ENCODE measurements at regions not wholly inside any gene's neighbourhood (a gene's known extent, or its start where the extent isn't known, plus 50 kb on each side); places are given as distances from the start of the nearest gene placed in this dataset.

DNA sequence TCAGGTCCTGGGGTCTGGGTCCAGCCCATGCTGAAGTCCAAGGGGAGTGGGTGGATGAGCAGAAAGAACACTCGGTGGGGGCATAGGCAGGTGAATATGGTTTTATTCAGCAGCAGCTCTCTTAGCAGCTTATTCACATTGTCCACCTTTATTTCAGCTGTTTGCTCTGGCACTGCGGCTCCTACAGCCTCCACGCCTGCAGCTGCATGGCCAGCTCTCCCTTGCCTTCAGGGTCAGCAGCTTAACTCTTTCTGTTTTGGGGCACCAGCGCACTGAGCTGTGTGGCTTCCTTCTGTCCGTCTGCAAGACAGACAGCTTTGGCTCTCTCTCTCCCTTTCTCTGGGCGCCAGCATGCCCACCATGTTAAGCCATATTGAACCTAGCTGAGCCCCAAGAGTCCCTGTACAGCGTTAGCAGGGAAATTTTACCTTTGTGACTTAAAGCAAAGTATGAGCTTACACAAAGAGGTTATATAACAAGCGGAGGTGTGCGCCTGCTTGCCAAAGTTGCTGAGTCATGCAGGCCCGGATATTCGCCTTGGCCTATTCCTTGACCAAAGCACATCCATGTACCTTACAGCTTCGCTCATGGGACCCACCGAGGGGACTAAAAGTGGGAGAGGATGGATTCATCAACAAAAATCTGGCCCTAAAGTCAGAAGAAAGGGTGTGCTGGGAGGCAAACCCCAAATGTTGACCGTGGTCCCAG is 170.1 kb upstream of the PFN2 start:
- Mint-ChIP-seq H3K27ac (no peak overlapping the region), H3K27me3 (ENCODE audit: low read depth) (no peaks in the 10 kb centered on the region), H3K4me1 (peaks cover 24% of the 10 kb centered on the region), H3K9me3 (no peaks in the 10 kb centered on the region), H3K4me3 (no peak overlapping the region), H3K36me3 (ENCODE audit: low read depth) (no peaks in the 10 kb centered on the region)
- TF ChIP-seq, protein P1, sequence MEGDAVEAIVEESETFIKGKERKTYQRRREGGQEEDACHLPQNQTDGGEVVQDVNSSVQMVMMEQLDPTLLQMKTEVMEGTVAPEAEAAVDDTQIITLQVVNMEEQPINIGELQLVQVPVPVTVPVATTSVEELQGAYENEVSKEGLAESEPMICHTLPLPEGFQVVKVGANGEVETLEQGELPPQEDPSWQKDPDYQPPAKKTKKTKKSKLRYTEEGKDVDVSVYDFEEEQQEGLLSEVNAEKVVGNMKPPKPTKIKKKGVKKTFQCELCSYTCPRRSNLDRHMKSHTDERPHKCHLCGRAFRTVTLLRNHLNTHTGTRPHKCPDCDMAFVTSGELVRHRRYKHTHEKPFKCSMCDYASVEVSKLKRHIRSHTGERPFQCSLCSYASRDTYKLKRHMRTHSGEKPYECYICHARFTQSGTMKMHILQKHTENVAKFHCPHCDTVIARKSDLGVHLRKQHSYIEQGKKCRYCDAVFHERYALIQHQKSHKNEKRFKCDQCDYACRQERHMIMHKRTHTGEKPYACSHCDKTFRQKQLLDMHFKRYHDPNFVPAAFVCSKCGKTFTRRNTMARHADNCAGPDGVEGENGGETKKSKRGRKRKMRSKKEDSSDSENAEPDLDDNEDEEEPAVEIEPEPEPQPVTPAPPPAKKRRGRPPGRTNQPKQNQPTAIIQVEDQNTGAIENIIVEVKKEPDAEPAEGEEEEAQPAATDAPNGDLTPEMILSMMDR (IDR thresholded peaks at IDR 0.05; ENCODE audit: unreplicated experiment in 3 of 3), result no peak

DNA sequence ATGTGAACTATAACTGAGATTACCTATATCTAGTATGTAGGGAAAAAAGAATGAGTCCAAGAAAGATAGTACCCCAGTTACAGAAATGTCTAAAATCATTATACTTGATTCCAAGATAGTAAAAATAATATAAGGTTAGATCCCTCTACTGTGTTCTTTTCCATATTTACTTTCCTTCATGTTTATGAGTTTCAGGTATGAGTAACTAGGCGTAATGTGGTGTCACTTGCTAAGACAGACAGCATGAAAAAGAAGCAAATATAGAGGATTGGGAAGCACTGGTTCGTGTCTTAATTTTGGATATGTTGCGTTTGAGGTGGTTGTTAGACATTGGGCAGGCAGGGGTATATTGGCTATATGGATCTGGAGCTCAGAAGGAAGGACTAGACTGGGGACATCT is 168.1 kb upstream of the PFN2 start:
- no peaks in the 10 kb centered on the region for H3K27me3 Mint-ChIP-seq (ENCODE audit: low read depth)

DNA sequence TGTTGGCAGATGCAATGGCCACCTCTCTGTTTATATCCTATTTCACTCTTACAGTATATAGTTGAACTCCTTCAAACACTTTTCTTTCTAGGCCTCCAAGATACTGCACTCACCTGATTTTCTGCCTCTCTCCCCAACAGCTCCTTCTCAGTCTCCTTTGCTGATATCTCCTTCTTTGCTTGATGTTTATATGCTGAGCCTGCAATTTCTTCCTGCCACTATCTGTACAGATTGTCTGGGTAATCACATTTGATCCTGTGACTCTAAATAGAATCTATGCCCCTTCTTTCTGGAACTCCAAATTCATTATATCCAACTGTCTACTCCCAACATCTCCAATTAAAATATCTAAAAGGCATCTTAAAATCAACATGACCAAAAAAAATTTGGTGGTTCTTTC is 165.5 kb upstream of the PFN2 start:
- TF ChIP-seq, protein P1 (IDR thresholded peaks at IDR 0.05; ENCODE audit: unreplicated experiment in 3 of 3), result no peak
- Mint-ChIP-seq H3K36me3 (ENCODE audit: low read depth) (no peaks in the 10 kb centered on the region), H3K27ac (no peak overlapping the region), H3K9me3 (no peaks in the 10 kb centered on the region), H3K4me3 (no peak overlapping the region), H3K4me1 (no peaks in the 10 kb centered on the region), H3K27me3 (ENCODE audit: low read depth) (no peaks in the 10 kb centered on the region)

More for the DNA sequence above, 168.1 kb upstream of the PFN2 start:
- Mint-ChIP-seq H3K9me3 (no peaks in the 10 kb centered on the region), H3K4me1 (peaks cover 17% of the 10 kb centered on the region), H3K36me3 (ENCODE audit: low read depth) (no peaks in the 10 kb centered on the region), H3K4me3 (no peak overlapping the region), H3K27ac (no peak overlapping the region)
- TF ChIP-seq, protein P1 (IDR thresholded peaks at IDR 0.05; ENCODE audit: unreplicated experiment in 3 of 3), result no peak

DNA sequence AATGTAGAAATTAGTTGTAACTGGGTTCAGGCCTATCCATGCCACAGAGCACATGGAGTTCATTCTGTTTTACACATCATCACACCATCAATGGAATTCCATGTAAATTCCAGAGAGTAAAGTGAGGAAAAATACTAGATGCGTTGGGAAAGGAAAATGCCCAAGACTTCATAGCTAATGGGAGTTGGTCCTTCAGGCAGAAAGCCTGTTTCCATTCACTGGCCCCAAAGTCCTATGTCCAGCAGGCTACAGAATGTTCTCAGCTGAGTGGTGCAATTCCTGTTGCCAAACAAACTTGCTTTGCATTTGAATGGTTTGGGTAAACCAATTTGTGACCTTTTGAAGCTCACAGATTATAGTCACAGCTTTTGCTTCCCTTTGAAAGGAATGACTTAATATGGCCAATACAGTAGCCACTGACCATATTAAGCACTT is 164.6 kb upstream of the PFN2 start:
- H3K4me3 Mint-ChIP-seq, result no peak overlapping the region
- H3K9me3 Mint-ChIP-seq, result no peaks in the 10 kb centered on the region
- H3K27me3 Mint-ChIP-seq (ENCODE audit: low read depth), result no peaks in the 10 kb centered on the region
- H3K27ac Mint-ChIP-seq, result no peak overlapping the region
- H3K4me1 Mint-ChIP-seq, result no peaks in the 10 kb centered on the region
- no peaks in the 10 kb centered on the region for H3K36me3 Mint-ChIP-seq (ENCODE audit: low read depth)
- TF ChIP-seq, protein P1 (IDR thresholded peaks at IDR 0.05; ENCODE audit: unreplicated experiment in 3 of 3), result no peak

DNA sequence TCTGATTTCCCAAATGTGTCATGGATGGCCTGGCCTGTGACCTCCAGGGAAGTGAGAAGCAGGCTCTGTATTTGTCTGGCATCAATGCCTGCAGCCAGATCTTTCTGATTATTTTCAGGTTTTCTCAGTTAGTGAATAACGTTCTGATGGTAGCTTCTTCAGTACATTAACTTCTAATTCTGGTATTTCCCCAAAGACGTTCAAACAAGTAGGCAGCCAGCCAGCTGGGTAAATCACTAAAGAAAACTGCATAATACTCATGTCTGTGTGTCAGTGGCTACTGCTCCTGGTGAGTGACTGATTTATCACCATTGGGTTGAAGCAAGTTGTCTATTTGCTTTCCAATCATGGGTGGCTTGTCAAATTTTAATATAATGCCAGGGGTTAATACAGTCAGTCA is 162.6 kb upstream of the PFN2 start:
- Mint-ChIP-seq H3K4me3 (no peak overlapping the region), H3K9me3 (no peaks in the 10 kb centered on the region), H3K4me1 (peaks cover 5% of the 10 kb centered on the region), H3K27ac (no peak overlapping the region), H3K36me3 (ENCODE audit: low read depth) (no peaks in the 10 kb centered on the region), H3K27me3 (ENCODE audit: low read depth) (no peaks in the 10 kb centered on the region)
- TF ChIP-seq, protein P1 (IDR thresholded peaks at IDR 0.05; ENCODE audit: unreplicated experiment in 3 of 3), result no peak

DNA sequence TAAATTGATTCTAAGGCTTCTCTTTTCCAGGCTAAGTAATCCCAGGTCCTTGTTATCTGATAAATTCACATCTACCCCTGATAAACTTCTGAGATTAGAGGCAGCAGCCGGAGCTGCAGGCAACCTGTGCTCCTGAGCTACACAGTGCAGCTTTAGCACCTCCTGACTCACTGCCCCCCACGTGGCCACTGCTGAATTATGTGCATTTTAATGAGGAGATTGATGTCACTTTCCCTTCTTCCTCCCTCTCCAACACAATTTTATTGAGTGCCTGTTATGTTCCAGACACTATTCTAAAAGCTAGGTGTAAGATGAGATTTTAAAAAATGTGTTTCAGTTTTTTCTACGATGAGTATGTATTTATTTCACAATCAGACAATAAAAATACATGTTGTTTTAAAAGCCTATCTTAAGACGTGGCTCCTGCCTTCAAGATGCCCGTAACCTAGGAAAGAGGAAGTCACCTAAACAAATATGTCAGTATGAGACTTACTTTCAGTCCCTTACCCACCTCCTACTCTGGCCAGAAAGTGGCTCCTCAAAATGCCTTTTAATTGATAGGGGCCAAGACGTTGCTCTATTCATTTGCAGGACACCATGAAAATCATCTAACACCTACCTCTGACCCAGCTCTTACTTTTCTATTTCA is 161.5 kb upstream of the PFN2 start:
- TF ChIP-seq, protein P1 (IDR thresholded peaks at IDR 0.05; ENCODE audit: unreplicated experiment in 3 of 3), result no peak
- Mint-ChIP-seq H3K36me3 (ENCODE audit: low read depth) (no peaks in the 10 kb centered on the region), H3K4me3 (no peak overlapping the region), H3K27ac (no peak overlapping the region), H3K4me1 (peaks cover 5% of the 10 kb centered on the region), H3K9me3 (no peaks in the 10 kb centered on the region), H3K27me3 (ENCODE audit: low read depth) (no peaks in the 10 kb centered on the region)
